WTC11 (cell line): ENCODE measurements at regions not wholly inside any gene's neighbourhood (a gene's known extent, or its start where the extent isn't known, plus 50 kb on each side); places are given as distances from the start of the nearest gene placed in this dataset.

Experiments
- TEAD4 ChIP-seq: sonication (generic); formaldehyde crosslinking; IDR thresholded peaks from 2 replicates; pipeline ENCODE4 v1.8.0; 2022; ENCODE audit warnings: mild to moderate bottlenecking, missing genetic modification reagents
- TP53 ChIP-seq: sonication (generic); formaldehyde crosslinking; IDR thresholded peaks from 2 replicates; pipeline ENCODE4 v1.8.1; 2023; ENCODE audit warnings: mild to moderate bottlenecking, missing genetic modification reagents

- TF ChIP-seq TP53 (CRISPR knock-in tag) (no peak), TEAD4 (CRISPR knock-in tag) (no peak)
Observed at GRCh38 chr22:49328630-49329405, 498.9 kb downstream of the BRD1 start.
